Gastrocnemius medialis (tissue), 4 donors: ENCODE measurements at regions not wholly inside any gene's neighbourhood (a gene's known extent, or its start where the extent isn't known, plus 50 kb on each side); places are given as distances from the start of the nearest gene placed in this dataset.
"Not testable (repeated sequence)": the region's sequence is repeated elsewhere in the genome, so short reads cannot be mapped to it uniquely, and the experiment has no call there.

ENCODE experiments used
- ATAC-seq, 2 donors: fragments of 150-250 bp; one replicate each; pipeline ENCODE4 v1.9.1; 2016
- DNase-seq, 2 donors: peaks; one replicate each; pipeline ENCODE4 v3.0.0-alpha.2; 2019
- H3K27ac ChIP-seq, 4 donors: fragments of 200-600 bp; sonication (generic); 1 replicate in 1 of 4; 2 replicates in 3 of 4; pipeline ENCODE4 v1.5.1; 2016 to 2018; ENCODE audit warnings: mild to moderate bottlenecking in 2 of 4, moderate library complexity in 1 of 4
- H3K27me3 ChIP-seq, 3 donors: fragments of 200-600 bp; sonication (generic) in 2 of 3; 1 replicate in 1 of 3; 2 replicates in 2 of 3; pipeline versions ENCODE4 v1.5.1 to v1.6.0; 2016 to 2019; ENCODE audit warnings: mild to moderate bottlenecking in 1 of 3, moderate library complexity in 1 of 3
- H3K36me3 ChIP-seq, 2 donors: fragments of 200-600 bp; sonication (generic) in 1 of 2; one replicate each; pipeline ENCODE4 v1.5.1; 2017 to 2018
- H3K4me1 ChIP-seq, 2 donors: fragments of 200-600 bp; sonication (generic) in 1 of 2; one replicate each; pipeline ENCODE4 v1.5.1; 2016 to 2017; ENCODE audit warnings: mild to moderate bottlenecking in 2 of 2
- H3K4me3 ChIP-seq, 4 donors: fragments of 200-600 bp; sonication (generic) in 3 of 4; 1 replicate in 1 of 4; 2 replicates in 3 of 4; pipeline ENCODE4 v1.5.1; 2016 to 2019; ENCODE audit warnings: mild to moderate bottlenecking in 2 of 4
- H3K9me3 ChIP-seq, 3 donors: fragments of 200-600 bp; sonication (generic) in 2 of 3; 1 replicate in 1 of 3; 2 replicates in 2 of 3; pipeline ENCODE4 v1.5.1; 2016 to 2019
- CTCF ChIP-seq, 5 experiments: fragments of 450-650 bp in 3 of 5; fragments of 200-600 bp in 2 of 5; sonication (generic) in 2 of 5; IDR thresholded peaks in 4 of 5; conservative IDR thresholded peaks in 1 of 5; 1 replicate in 4 of 5; 2 replicates in 1 of 5; pipeline ENCODE4 v1.5.1; 2016 to 2019; ENCODE audit warnings: antibody characterized with exemption in 5 of 5, mild to moderate bottlenecking in 3 of 5, moderate library complexity in 3 of 5
- POLR2A ChIP-seq, 2 donors: fragments of 450-650 bp; IDR thresholded peaks; one replicate each; pipeline ENCODE4 v1.6.1; 2017; ENCODE audit warnings: antibody characterized with exemption in 2 of 2, mild to moderate bottlenecking in 2 of 2, moderate library complexity in 2 of 2
- in situ Hi-C, 4 donors: fragments of 200-750 bp; cut with MboI; loops; one replicate each; pipeline versions ENCODE4 v1.15.0 to v1.8.0; 2017; ENCODE audit warnings: low sequenced_read_pairs in 4 of 4
- intact Hi-C: fragments of 100-400 bp; cut with DNase I; formaldehyde crosslinking; loops from one replicate; pipeline ENCODE4 v1.15.1; 2023; ENCODE audit warnings: low total_unique reads

DNA sequence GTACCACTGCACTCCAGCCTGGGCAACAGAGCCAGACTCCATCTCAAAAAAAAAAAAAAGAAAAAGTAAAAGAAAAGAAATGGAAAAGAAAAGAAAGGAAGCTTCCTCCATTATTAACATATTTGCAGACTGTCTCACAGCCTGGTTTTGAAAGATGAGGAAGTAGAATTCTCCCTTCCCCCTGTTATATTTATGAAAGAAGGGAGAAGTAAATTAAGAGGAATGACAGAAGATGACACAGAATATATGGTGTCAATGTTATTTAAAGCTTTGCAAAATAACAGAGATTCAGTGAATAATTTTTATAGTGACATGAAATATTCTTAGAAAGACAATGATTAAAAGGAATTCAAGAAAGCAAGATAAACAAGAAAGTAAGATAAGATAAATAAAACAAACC, 83.7 kb upstream of the PRSS16 start:
- Histone ChIP-seq H3K4me3 (no peak overlapping the region), H3K4me1 (no peaks in the 10 kb centered on the region), H3K9me3 (no peaks in the 10 kb centered on the region), H3K27ac (no peak overlapping the region), H3K36me3 (no peaks in the 10 kb centered on the region), H3K27me3 (no peaks in the 10 kb centered on the region)
- in situ Hi-C loops = loop anchor here in 3 of 4 donors (10.0 to 25.0 kb wide), 3 partner anchors 723 to 1198 kb away; a partner anchor contains a TSS
- ATAC-seq = no peak
- intact Hi-C loops = no loop called here
- no peak for TF ChIP-seq CTCF (IDR thresholded peaks at IDR 0.05 in 4 of 5, conservative IDR thresholded peaks at IDR 0.05 in 1 of 5)
- no peak for TF ChIP-seq POLR2A (IDR thresholded peaks at IDR 0.05)
- DNase-seq = no peak

DNA sequence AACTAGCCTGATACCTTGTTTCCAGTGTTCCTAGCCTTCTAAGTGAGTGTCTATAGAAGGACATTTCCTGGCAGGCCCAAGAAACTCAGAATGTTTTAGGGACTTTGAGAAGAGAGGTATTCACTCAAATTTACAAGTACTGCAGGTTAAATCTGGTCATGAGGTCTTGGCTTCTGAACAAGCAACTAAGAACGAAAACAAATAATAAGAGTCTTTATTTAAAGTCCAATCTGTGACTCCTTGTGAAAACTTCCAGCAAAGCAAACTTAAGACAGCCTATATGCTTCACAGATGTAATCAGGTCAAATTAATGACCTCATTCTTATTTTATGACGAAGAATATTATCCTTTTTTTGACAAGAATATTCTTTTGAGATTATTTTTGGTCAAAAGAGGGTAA, 79.4 kb upstream of the PRSS16 start:
- Histone ChIP-seq H3K9me3 (no peaks in the 10 kb centered on the region), H3K27me3 (no peaks in the 10 kb centered on the region), H3K36me3 (no peaks in the 10 kb centered on the region), H3K4me1 (no peaks in the 10 kb centered on the region), H3K27ac (no peak overlapping the region), H3K4me3 (no peak overlapping the region)
- intact Hi-C loops = no loop called here
- ATAC-seq = no peak
- TF ChIP-seq CTCF (IDR thresholded peaks at IDR 0.05 in 4 of 5, conservative IDR thresholded peaks at IDR 0.05 in 1 of 5) = no peak
- no peak for TF ChIP-seq POLR2A (IDR thresholded peaks at IDR 0.05)
- in situ Hi-C loops = loop anchor here in 3 of 4 donors (10.0 to 25.0 kb wide), 3 partner anchors 719 to 1194 kb away; a partner anchor contains a TSS
- no peak for DNase-seq

DNA sequence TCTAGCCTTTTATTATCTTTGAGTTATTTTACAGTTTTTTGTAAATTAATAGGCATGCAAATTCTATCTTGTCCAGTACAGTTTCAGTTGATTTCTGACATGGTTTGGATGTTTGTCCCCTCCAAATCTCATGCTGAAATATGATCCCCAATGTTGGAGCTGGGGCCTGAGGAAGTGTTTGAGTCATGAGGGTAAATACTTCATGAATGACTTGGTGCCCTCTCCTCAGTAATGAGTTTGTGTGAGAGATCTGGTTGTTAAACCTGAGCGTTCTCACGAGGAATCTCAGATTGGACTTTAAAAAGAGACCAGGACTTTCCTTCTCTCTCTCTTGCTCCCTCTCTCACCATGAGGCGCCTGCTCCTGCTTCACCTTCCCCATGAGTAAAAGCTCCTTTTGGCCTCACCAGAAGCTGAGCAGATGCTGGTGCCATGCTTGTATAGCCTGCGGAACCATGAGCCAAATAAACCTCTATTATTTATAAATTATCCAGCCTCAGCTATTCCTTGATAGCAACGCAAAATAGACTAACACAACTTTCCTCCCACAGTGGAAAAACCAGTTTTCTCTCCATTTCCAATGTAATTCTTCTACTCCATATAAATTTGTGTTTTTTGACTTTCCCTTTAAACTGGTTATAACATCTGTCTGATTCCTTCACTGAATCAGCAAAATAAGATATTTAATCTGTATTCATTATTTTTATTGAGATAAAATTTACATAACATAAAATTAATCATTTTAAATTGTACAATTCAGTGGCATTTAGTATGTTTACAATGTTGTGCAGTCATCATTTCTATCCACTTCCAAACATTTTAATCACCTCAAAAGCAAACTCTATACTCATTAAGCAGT, 78.7 kb upstream of the PRSS16 start:
- TF ChIP-seq CTCF (IDR thresholded peaks at IDR 0.05 in 4 of 5, conservative IDR thresholded peaks at IDR 0.05 in 1 of 5) = no peak
- TF ChIP-seq POLR2A (IDR thresholded peaks at IDR 0.05) = no peak

DNA sequence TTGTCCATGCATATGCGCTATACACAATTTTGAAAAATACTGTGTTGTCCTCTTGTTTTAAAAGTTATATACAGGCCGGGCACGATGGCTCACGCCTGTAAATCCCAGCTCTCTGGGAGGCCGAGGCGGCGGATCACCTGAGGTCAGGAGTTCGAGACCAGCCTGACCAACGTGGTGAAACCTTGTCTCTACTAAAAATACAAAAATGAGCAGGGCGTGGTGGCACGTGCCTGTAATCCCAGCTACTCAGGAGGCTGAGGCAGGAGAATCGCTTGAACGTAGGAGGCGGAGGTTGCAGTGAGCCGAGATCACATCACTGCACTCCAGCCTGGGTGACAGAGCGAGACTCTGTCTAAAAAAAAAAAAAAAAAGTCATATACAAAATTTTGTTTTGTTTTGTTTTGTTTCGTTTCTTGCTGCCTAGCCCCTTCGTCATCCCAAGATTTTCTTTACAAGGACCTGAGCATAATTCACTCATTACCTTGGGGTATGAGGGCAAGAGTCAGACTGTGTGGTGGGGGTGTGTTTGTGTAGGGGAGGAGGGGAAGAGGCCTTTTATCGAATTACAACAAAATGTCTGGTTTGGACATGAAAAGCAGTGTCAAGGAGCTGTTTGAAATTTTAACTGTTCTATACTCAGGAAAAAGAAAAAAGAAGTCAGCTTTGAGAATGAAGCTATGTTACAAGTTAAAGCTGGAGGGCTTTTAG, 74.8 kb upstream of the PRSS16 start:
- H3K27ac ChIP-seq, H3K27me3 ChIP-seq, H3K4me3 ChIP-seq, H3K9me3 ChIP-seq, DNase-seq, ATAC-seq, H3K4me1 ChIP-seq, H3K36me3 ChIP-seq: not testable (repeated sequence)
- in situ Hi-C loops = loop anchor here in 3 of 4 donors (10.0 to 25.0 kb wide), 4 partner anchors 302 to 1190 kb away; partner anchors contain the start of gene ZNF184 (in 1 of the 3)
- intact Hi-C loops = loop anchor here (10.0 kb wide), 2 partner anchors 202 to 858 kb away; no protein-coding TSS in a partner anchor

More for the DNA sequence above, 78.7 kb upstream of the PRSS16 start:
- H3K4me3 ChIP-seq = no peak overlapping the region
- no peaks in the 10 kb centered on the region for H3K9me3 ChIP-seq
- no peak for ATAC-seq
- intact Hi-C loops = no loop called here
- H3K4me1 ChIP-seq = no peaks in the 10 kb centered on the region
- DNase-seq = no peak
- in situ Hi-C loops = loop anchor here in 3 of 4 donors (10.0 to 25.0 kb wide), 3 partner anchors 718 to 1193 kb away; a partner anchor contains a TSS
- no peak overlapping the region for H3K27ac ChIP-seq
- H3K36me3 ChIP-seq = no peaks in the 10 kb centered on the region
- no peaks in the 10 kb centered on the region for H3K27me3 ChIP-seq

DNA sequence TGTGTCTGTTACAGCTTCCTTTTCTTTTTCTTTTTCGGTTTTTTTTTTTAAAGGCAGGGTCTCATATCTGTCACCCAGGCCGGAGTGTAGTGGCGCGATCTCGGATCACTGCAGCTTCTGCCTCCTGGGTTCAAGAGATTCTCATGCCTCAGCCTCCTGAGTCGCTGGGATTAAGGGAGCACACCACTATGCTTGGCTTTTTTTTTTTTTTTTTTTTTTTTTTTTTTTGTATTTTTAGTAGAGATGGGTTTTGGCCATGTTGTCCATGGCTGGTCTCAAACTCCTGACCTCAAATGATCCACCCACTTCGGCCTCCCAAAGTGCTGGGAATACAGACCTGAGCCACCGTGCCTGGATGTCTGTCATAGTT, 74.3 kb upstream of the PRSS16 start:
- in situ Hi-C loops = loop anchor here in 3 of 4 donors (10.0 to 25.0 kb wide), 4 partner anchors 302 to 1189 kb away; partner anchors contain the start of gene ZNF184 (in 1 of the 3)
- not testable (repeated sequence) for H3K36me3 ChIP-seq, DNase-seq, H3K4me1 ChIP-seq, H3K27me3 ChIP-seq, H3K4me3 ChIP-seq, H3K27ac ChIP-seq, ATAC-seq, H3K9me3 ChIP-seq
- intact Hi-C loops = loop anchor here (10.0 kb wide), 2 partner anchors 202 to 858 kb away; no protein-coding TSS in a partner anchor
